Esophagus mucosa (tissue), 1 donor: ENCODE measurements at regions not wholly inside any gene's neighbourhood (a gene's known extent, or its start where the extent isn't known, plus 50 kb on each side); places are given as distances from the start of the nearest gene placed in this dataset.

Experiments used
- ATAC-seq: fragments of 200-7000 bp; cut with Tn5 transposase; one replicate; pipeline ENCODE4 v1.9.1; 2020
- donor health status: DM: yes; HTN: yes; CAD: no.

DNA sequence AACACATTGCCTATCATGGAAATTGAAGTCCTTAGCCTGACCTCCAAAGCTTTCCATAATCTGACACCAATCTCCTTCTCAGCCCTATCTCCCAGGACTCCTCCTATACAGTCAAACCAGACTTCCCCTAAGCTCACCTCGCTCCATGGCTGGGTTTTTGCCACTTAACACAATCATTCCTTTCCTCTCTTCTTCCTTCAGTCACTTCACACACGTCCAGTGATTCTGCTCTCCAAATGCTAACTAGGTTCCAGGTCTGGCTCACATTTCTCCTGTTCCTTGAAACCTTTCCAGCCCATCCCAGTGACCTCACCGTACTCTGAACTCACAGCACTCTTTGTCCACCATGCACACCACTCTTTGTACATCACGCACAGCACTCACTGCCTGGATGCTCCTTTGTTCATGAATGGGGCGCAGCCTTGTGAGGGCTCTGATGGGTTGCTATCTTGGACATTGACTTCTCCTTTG, 98.4 kb downstream of the GLUL start:
- no peak for ATAC-seq

- no peak for ATAC-seq
Measured at GRCh38 chr1:182292193-182292741, 99.3 kb downstream of the GLUL start.

GRCh38 chr1:182291584-182292192, 99.9 kb downstream of the GLUL start:
- ATAC-seq = no peak

GRCh38 chr1:182288749-182289604, 102.6 kb downstream of the GLUL start:
- ATAC-seq = no peak

DNA sequence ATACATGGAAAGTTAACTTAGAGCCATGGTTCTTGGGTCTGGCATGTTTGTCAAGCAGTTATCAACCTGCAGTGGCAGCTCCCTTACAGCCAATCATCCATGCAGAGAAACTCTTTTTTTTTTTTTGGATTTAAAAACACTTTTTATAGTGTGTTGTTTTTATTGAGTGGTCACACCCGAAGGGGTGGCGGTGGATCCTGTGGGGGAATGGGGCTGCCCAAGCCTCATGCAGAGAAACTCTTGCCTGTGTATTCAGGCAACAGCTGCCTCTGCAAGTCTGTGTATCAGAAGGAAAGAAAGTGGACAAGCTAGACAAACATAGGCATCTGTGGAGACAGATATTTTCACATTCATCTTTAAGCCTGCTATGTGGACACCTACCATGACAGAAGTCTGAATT, 104.8 kb downstream of the GLUL start:
- ATAC-seq = no peak

DNA sequence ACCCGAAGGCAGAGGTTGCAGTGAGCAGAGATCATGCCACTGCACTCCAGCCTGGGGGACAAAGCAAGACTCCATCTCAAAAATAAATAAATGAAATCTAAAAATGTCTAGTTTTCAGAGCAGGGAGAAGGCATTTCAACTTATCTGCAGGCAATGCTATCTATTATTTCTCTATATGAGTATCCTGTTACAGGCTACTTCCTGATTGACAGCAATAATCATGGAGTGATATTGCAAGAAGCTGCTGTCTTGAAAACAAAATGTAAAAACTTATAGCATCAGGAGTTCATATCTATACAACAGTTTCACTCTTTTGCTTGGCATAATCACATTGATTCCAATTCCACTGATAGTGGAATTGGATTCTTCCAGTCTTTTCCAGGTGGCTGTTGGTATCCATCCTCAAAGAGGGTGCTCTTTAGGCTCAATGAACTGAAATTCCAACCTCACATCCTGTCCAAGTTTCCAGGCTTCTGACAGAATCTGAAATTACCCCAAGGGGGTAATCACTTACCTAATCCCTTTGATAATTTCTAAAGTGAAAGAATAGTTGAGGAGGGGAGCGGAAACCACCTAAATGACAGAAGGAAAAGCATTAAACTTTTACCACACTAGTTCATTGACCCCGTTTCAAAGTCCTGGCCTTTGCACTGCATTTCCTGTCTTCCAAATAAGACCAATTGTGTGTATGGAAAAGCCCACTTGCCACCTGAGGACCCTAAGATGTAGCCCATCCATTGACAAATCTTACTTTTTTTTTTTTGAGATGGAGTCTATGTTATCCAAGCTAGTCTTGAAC, 107.6 kb downstream of the GLUL start:
- no peak for ATAC-seq

GRCh38 chr1:182281541-182281940, 110.0 kb downstream of the GLUL start:
- no peak for ATAC-seq

- no peak for ATAC-seq
Measured at GRCh38 chr1:182280504-182280900, 111.1 kb downstream of the GLUL start.

DNA sequence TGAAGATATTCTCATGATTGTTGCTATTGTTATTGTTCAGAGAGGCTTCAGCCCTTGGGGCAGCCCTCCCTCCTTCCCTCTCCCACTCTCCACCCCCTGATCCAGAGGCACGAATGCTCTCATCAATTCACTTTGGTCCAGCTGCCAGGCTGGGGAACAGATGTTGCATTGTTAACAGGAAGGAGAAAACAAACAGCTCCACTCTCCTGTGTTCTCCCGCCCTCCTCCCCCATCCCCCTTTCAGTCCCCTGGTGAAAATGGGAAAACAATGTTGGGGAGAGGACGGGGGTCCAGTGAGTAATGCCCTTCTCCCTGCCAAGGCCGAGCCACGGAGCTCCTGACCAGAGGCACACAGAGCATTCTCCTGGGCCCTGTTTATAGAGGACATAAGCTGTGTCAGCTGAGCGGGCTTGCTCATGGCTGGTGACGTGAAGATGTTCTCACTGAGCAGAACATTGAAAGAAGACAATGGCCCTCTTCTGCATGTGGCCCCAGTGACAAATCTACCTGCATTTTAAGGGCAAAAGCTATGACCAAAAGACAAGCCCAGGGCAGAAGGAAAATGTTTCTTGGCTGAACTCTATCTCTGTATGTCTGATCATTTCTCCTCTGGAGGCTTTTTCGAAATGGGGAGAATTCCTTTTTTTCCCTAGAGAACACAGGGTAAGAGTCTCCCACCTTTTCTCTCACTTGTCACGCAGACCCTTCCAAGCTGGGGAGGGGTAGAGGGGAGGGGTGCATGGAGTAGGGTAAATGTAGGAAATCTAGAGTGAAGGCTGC, 111.7 kb downstream of the GLUL start:
- ATAC-seq = no peak

DNA sequence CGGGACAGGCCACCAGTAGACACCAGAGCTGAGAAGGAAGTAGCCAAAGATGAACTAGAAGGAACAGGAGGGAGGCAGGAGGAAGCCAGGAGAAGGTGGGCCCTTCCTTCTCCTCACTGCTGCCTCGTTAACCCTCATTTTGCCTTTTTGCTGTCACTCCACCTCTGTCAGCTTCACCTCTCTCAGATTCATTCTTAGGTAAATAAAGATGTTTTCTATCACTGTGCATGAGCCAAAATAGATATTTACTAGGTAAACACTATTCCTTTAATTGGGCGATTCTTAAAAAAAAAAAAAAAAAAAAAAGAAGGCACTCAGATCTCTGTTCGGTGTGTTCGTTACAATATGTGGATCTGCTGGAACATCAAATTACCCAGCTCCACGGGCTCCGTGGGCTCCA, 112.3 kb downstream of the GLUL start:
- ATAC-seq = no peak

DNA sequence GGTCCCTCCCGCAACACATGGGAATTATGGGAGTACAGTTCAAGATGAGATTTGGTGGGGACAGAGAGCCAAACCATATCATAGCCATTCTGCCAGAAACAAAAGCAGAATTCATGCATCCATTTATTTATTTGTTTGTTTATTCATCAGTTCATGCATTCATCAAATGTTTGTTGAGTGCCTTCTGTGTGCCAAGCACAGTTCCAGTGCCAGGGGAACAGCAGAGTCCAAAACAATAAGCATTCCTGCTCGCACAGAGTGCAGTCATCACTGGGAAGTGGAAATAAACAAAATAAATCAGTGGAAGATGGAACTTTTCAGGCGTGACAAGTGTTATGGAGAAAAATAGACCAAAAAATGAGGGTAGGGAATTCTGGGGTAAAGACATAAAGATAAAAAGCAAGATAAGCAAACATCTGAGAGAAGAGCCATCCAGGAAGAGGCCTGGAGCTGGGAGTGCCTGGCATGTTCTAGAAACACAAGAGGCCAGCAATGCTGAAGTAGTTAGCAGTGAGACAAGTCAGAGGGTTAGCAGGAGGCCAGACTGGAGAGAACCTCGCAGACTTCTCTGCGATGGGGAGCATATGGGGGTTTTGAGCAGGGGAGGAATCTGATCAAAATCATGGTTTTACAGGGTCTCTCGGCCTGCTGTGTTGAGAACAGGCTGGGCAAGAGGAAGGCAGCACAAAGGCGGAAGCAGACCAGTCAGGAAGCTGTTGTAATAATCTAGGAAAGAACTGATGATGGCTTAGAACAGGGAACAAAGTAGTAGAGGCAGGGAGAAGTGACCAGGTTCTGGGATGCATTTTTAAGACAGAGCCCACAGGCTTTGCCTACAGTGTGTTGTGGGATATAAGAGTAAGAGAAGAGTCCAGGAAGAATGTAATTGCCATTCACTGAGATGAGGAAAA, 113.2 kb downstream of the GLUL start:
- no peak for ATAC-seq

- no peak for ATAC-seq
Measured at GRCh38 chr1:182275271-182275670, 116.3 kb downstream of the GLUL start.

DNA sequence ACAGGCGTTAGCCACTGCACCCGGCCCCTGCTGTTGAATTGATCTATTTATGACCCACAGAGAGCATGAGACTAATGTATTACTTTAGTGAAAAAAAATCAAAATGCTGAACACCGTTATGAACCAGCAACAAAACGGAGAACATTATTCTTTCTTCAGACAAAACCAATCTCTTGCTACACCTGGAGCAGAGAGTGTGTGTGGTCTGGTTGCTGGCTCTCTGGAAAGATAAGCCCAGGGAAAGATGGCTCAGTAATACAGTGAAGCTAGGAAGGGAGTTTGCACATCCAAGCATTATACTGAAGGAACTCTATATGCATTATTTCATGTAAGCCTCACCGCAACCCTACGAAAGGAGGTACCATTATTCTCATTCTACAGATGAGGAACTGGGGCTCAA, 117.0 kb downstream of the GLUL start:
- ATAC-seq = no peak

DNA sequence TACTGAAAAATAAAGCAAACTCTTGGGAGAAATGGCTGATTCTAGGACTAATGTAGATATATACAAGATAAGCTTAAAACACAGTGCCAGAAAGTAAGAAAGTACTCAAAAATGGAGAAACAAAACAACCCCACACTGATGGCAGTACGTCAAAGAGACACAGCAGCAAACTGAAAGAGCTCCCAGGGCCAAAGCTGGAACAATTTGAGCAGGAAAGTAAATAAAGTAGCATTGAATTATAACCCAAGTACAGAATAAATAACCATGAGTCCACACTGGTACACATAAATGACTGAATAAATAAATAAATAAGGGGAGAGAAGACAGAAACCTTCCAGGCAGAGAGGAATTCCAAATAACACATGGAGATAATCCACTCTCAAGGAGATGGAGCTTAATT, 120.9 kb downstream of the GLUL start:
- no peak for ATAC-seq

DNA sequence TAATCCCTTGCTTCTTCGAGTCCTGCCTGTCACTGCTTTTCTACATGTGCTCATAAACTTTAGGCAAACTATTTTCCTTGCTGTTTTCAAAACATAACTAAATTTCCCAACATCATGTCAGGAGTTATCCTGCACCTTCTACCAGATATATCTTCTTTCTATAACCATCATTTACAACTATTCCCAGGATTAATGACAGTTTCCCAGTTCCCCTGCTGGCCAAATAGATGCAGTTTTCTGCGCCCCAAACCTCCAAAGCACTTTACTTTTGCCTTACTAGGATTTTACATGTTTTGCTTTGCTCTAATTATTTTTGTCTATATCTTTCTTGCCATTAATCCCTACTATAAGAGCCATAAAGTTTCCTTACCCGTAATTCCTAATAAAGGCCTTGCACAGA, 122.5 kb downstream of the GLUL start:
- no peak for ATAC-seq

GRCh38 chr1:182268669-182269068, 122.9 kb downstream of the GLUL start:
- ATAC-seq = no peak

GRCh38 chr1:182264185-182264584, 127.4 kb downstream of the GLUL start:
- ATAC-seq = no peak

- ATAC-seq = no peak
Measured at GRCh38 chr1:182263706-182264105, 127.9 kb downstream of the GLUL start.

DNA sequence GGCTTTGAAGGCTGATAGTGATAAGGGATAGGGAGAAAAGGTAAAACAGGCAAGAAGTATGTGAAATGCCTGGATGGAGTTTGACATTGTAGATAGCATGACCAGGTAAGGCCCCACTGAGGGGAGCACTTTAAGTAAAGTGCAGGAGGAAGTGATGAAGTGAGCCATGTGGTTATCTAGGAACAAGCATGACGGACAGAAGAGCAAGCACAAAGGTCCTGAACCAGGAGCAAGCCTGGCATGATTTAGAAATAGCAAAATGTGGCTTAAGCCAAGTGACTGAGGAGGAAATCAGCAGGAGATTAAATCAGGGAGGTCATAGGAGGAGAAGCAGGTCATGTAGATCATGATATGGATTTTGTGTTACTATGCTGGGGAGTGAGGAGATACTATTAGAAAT, 129.2 kb downstream of the GLUL start:
- ATAC-seq = no peak

GRCh38 chr1:182261655-182262054, 129.9 kb downstream of the GLUL start:
- ATAC-seq = no peak

DNA sequence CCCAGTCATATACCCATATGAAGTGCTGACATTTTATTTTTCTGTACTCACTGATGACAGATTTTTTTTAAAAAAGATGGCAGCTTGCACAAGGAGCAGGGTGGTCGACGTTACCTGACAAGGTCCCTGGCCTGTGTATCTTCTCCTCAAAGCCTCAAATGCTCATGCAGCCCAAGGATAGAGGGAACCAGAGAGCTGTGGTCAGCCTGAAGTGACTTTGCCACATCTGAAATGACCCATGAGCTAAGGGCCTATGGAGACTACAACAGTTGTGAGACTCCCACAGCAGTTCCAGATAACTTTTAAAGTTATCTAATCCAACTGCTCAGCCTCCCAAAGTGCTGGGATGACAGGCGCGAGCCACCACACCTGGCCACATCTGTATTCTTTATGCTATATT, 131.1 kb downstream of the GLUL start:
- no peak for ATAC-seq
